ENCODE measurements at regions not wholly inside any gene's neighbourhood (a gene's known extent, or its start where the extent isn't known, plus 50 kb on each side); places are given as distances from the start of the nearest gene placed in this dataset.

DNA sequence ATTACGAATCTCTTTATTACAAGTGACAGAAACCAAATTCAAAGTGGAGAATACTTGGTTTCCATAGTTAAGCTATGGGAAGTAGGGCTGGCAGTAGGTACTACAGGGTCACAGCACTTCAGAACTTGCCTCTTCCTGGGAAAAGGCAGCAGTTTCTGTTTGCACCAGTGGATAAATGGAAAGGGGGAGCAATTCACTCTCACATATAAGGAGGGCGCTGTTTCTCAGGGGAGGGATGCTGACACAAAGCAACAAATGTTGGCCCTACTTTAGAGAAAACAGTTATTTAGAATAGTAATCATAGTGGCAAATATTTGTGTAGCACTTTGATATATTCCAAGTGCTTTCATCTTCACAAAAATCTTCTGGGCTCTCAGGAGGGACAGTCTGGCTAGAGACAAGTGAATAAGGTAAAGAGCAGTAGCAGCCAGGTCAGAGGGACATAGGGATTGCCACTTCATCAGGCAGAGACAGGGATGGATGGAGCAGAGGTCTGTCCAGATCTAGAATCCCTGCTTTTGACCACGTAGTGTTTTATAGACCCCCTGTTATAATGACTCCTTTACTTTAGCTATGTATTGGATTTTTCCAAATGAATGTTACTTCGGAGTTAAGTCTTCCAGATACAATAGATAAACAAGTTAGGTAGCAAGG is 554.8 kb upstream of the SGCD start:
- TF ChIP-seq, protein P1, sequence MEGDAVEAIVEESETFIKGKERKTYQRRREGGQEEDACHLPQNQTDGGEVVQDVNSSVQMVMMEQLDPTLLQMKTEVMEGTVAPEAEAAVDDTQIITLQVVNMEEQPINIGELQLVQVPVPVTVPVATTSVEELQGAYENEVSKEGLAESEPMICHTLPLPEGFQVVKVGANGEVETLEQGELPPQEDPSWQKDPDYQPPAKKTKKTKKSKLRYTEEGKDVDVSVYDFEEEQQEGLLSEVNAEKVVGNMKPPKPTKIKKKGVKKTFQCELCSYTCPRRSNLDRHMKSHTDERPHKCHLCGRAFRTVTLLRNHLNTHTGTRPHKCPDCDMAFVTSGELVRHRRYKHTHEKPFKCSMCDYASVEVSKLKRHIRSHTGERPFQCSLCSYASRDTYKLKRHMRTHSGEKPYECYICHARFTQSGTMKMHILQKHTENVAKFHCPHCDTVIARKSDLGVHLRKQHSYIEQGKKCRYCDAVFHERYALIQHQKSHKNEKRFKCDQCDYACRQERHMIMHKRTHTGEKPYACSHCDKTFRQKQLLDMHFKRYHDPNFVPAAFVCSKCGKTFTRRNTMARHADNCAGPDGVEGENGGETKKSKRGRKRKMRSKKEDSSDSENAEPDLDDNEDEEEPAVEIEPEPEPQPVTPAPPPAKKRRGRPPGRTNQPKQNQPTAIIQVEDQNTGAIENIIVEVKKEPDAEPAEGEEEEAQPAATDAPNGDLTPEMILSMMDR (IDR thresholded peaks at IDR 0.05; ENCODE audit: borderline replicate concordance, extremely low read depth, low read length, poor library complexity, severe bottlenecking), result no peak
- TF ChIP-seq EZH2 (IDR thresholded peaks at IDR 0.05; ENCODE audit: borderline replicate concordance, low read depth, low read length, severe bottlenecking), result no peak

Data from DND-41 (cell line).